ENCODE measurements at regions not wholly inside any gene's neighbourhood (a gene's known extent, or its start where the extent isn't known, plus 50 kb on each side); places are given as distances from the start of the nearest gene placed in this dataset.

DNA sequence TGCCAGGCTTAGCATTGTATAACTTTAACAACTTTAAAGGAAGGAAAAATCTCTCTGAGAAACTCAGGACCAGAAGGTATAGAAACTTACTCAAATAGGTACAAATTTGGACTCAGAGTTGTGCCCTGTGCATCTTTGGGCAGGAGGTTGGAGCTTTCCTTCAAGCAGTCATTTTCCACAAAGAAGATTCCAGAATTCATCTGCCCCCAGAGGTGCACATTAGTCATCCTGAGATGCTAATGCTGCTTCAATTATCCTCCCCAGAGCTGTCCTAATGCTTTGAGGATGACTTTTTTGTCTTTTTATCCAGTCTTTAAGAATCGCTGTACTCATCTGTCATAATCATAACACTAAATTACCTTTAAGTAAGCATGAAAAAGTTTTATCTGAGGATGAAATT, 243.0 kb upstream of the WWC1 start:
- Histone ChIP-seq H3K27ac (ENCODE audit: low read depth in 1 of 2, low read length in 2 of 2) (no peak overlapping the region), H3K4me1 (ENCODE audit: control insufficient read depth in 1 of 2, insufficient read depth in 2 of 2, low read length in 2 of 2) (no peaks in the 10 kb centered on the region), H3K9me3 (ENCODE audit: control insufficient read depth, low read length) (no peaks in the 10 kb centered on the region), H3K4me3 (ENCODE audit: low read length in 2 of 2) (no peak overlapping the region), H3K27me3 (ENCODE audit: control insufficient read depth in 1 of 2, insufficient read depth in 2 of 2, low read length in 1 of 2) (peaks cover 0 to 4% of the 10 kb centered on the region in 2 donors), H3K36me3 (ENCODE audit: control insufficient read depth in 1 of 2, insufficient read depth in 2 of 2, low read length in 1 of 2) (no peaks in the 10 kb centered on the region)
- WGBS, 2 donors = 91 to 94% methylated on average over 1 of the region's 1 CpG
- DNase-seq (no peak), ATAC-seq (ENCODE audit: low FRiP score) (no peak)
- intact Hi-C loops (cut with DNase I) = no loop called here

DNA sequence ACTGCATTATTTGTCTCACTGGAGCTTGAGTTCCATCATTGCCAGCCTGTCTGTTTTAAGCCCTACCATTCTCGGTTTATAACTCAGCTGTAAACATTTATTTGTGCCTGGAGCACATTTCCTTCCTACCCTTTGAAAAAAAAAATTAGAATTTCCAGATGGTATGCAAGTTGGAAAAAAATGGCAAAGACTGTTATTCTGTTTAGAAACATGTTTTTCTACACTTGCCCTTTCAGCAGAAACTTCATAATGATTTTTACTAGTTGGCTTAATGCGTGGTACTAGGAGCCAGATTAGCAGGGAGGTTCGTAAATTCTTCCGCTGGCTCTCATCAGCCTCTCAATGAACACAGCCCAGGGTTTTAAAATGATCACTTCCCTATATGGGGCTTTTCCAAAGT, 238.8 kb upstream of the WWC1 start:
- Histone ChIP-seq H3K4me3 (ENCODE audit: low read length in 2 of 2) (no peak overlapping the region), H3K9me3 (ENCODE audit: control insufficient read depth, low read length) (no peaks in the 10 kb centered on the region), H3K4me1 (ENCODE audit: control insufficient read depth in 1 of 2, insufficient read depth in 2 of 2, low read length in 2 of 2) (no peaks in the 10 kb centered on the region), H3K36me3 (ENCODE audit: control insufficient read depth in 1 of 2, insufficient read depth in 2 of 2, low read length in 1 of 2) (no peaks in the 10 kb centered on the region), H3K27me3 (ENCODE audit: control insufficient read depth in 1 of 2, insufficient read depth in 2 of 2, low read length in 1 of 2) (no peaks in the 10 kb centered on the region), H3K27ac (ENCODE audit: low read depth in 1 of 2, low read length in 2 of 2) (no peak overlapping the region)
- DNase-seq (no peak), ATAC-seq (ENCODE audit: low FRiP score) (no peak)
- intact Hi-C loops (cut with DNase I) = no loop called here
- WGBS, 2 donors = 89 to 93% methylated on average over 4 of the region's 4 CpGs

DNA sequence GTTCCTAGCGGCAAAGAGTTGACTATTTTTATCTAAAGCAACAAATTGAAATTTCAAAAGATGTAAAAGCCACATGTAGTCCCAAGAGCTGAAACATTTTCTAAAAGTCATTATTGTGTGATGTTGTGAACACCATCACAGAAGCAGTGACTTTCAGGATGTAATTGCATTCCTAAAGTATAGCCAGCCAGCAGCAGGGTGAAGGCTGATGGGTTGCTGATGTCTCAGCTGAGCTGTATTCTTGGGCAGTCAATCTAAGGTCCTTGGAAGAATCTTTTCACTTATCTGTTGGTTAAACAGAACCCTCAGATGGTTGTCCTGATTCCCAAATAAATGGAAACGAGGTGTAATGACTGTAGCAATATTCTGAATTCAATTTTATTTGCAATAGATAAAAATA, 237.4 kb upstream of the WWC1 start:
- ATAC-seq (ENCODE audit: low FRiP score) (no peak), DNase-seq (no peak)
- intact Hi-C loops (cut with DNase I) = no loop called here
- Histone ChIP-seq H3K27me3 (ENCODE audit: control insufficient read depth in 1 of 2, insufficient read depth in 2 of 2, low read length in 1 of 2) (no peaks in the 10 kb centered on the region), H3K4me3 (ENCODE audit: low read length in 2 of 2) (no peak overlapping the region), H3K9me3 (ENCODE audit: control insufficient read depth, low read length) (no peaks in the 10 kb centered on the region), H3K4me1 (ENCODE audit: control insufficient read depth in 1 of 2, insufficient read depth in 2 of 2, low read length in 2 of 2) (no peaks in the 10 kb centered on the region), H3K27ac (ENCODE audit: low read depth in 1 of 2, low read length in 2 of 2) (no peak overlapping the region), H3K36me3 (ENCODE audit: control insufficient read depth in 1 of 2, insufficient read depth in 2 of 2, low read length in 1 of 2) (no peaks in the 10 kb centered on the region)
- 76 to 81% methylated on average over 2 of the region's 2 CpGs for WGBS, 2 donors

DNA sequence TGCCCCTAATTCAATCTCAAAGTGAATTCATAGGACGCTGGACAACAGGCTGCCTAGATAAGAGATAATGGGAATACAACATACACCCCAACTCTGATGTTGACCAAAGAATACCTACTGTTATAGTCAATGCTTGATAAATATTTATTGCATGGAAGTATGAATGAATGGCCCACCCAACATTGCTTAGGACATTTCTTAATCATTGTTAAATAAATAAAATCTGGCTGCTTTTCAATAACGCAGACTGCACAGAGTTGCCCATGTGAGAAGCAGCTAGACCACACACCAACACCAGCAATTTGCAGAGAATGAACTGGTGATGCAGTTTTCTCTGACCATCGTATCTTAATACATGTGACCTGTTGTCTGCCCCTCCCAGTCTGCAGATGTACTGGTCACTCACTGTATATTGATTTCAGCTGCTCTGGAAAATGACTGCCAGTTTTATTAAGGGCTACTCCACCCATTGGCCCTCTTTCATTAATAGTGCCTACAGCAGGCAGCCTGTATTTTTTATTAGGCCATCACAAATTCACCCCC, 236.2 kb upstream of the WWC1 start:
- Histone ChIP-seq H3K4me3 (ENCODE audit: low read length in 2 of 2) (no peak overlapping the region), H3K27ac (ENCODE audit: low read depth in 1 of 2, low read length in 2 of 2) (no peak overlapping the region), H3K4me1 (ENCODE audit: control insufficient read depth in 1 of 2, insufficient read depth in 2 of 2, low read length in 2 of 2) (no peaks in the 10 kb centered on the region), H3K27me3 (ENCODE audit: control insufficient read depth in 1 of 2, insufficient read depth in 2 of 2, low read length in 1 of 2) (no peaks in the 10 kb centered on the region), H3K9me3 (ENCODE audit: control insufficient read depth, low read length) (no peaks in the 10 kb centered on the region), H3K36me3 (ENCODE audit: control insufficient read depth in 1 of 2, insufficient read depth in 2 of 2, low read length in 1 of 2) (no peaks in the 10 kb centered on the region)
- ATAC-seq (ENCODE audit: low FRiP score) = no peak
- no peak for DNase-seq
- intact Hi-C loops (cut with DNase I) = no loop called here
- 86 to 93% methylated on average over 3 of the region's 3 CpGs for WGBS, 2 donors

DNA sequence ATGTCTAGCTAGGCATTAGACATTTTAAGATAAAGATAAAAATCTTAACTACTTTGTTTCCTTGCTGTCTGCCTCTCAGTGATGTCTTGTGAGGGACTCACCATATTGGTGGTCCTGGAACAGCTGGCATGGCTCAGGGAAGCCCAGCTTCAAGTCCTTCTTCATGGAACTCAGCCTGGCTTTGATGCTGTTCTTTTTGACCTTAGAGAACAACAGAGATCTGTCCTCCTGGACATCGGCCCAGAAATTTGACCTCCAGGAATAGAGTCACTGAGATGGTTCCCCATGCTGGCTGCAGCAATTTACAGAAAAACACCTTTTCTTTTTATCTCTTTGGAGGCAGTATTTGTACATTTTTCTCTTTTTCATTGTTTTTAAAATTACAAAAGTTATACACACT, 235.5 kb upstream of the WWC1 start:
- no peaks in the 10 kb centered on the region for H3K27me3 ChIP-seq (ENCODE audit: control insufficient read depth in 1 of 2, insufficient read depth in 2 of 2, low read length in 1 of 2)
- no peak overlapping the region for H3K4me3 ChIP-seq (ENCODE audit: low read length in 2 of 2)
- no peak for ATAC-seq (ENCODE audit: low FRiP score)
- WGBS, 2 donors = 74 to 77% methylated on average over 1 of the region's 1 CpG
- no peaks in the 10 kb centered on the region for H3K4me1 ChIP-seq (ENCODE audit: control insufficient read depth in 1 of 2, insufficient read depth in 2 of 2, low read length in 2 of 2)
- intact Hi-C loops (cut with DNase I) = no loop called here
- no peaks in the 10 kb centered on the region for H3K9me3 ChIP-seq (ENCODE audit: control insufficient read depth, low read length)
- no peak overlapping the region for H3K27ac ChIP-seq (ENCODE audit: low read depth in 1 of 2, low read length in 2 of 2)
- no peaks in the 10 kb centered on the region for H3K36me3 ChIP-seq (ENCODE audit: control insufficient read depth in 1 of 2, insufficient read depth in 2 of 2, low read length in 1 of 2)
- no peak for DNase-seq

DNA sequence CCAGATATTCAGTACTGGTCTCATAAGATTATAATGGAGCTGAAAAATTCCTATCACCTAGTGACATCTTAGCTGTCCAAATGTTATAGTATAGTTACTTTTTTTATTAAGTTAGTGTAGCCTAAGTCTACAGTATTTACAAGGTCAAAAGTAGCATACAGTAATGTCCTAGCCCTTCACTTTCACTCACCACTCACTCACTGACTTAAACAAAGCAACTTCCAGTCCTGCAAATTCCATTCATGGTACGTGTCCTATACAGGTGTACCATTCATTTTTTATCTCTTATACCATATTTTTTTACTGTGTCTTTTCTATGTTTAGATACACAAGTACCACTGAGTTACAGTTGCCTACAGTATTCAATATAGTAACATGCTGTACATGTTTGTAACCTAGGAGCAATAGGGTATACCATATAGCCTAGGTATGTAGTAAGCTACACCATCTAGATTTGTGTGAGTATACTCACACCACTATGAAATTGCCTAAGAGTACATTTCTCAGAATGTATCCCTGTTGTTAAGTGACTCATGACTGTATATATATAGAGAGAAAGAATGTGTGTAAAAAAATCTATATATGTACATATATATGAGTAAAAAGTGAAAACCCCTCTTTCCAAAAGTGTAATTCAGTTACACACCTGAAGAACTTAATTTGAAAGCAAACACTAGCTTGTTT, 234.8 kb upstream of the WWC1 start:
- 91 to 100% methylated on average over 1 of the region's 1 CpG for WGBS, 2 donors
- ATAC-seq (ENCODE audit: low FRiP score) = no peak
- H3K36me3 ChIP-seq (ENCODE audit: control insufficient read depth in 1 of 2, insufficient read depth in 2 of 2, low read length in 1 of 2) = no peaks in the 10 kb centered on the region
- H3K27me3 ChIP-seq (ENCODE audit: control insufficient read depth in 1 of 2, insufficient read depth in 2 of 2, low read length in 1 of 2) = no peaks in the 10 kb centered on the region
- no peak overlapping the region for H3K27ac ChIP-seq (ENCODE audit: low read depth in 1 of 2, low read length in 2 of 2)
- no peak for DNase-seq
- no peak overlapping the region for H3K4me3 ChIP-seq (ENCODE audit: low read length in 2 of 2)
- H3K9me3 ChIP-seq (ENCODE audit: control insufficient read depth, low read length) = no peaks in the 10 kb centered on the region
- intact Hi-C loops (cut with DNase I) = no loop called here
- H3K4me1 ChIP-seq (ENCODE audit: control insufficient read depth in 1 of 2, insufficient read depth in 2 of 2, low read length in 2 of 2) = no peaks in the 10 kb centered on the region

DNA sequence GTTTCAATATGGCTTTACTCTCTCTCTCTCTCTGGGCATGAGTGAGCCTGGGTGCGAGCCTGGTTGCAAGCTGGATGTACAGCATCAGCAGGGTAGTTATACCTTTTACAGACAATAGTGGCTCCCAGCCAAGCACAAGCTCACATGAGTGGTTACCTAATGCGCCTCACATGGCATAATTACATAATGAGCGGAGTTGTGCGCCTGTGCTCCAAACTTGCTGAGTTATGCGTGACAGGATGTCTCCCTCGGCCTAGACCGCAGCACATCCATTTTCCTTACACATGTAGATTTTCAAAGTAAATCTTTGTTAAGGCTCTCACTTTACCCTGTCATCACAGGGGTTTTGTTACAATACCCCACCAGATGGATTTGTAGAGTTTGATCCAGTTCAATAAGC, 233.5 kb upstream of the WWC1 start:
- no peaks in the 10 kb centered on the region for H3K27me3 ChIP-seq (ENCODE audit: control insufficient read depth in 1 of 2, insufficient read depth in 2 of 2, low read length in 1 of 2)
- no peak for ATAC-seq (ENCODE audit: low FRiP score)
- no peaks in the 10 kb centered on the region for H3K4me1 ChIP-seq (ENCODE audit: control insufficient read depth in 1 of 2, insufficient read depth in 2 of 2, low read length in 2 of 2)
- no peaks in the 10 kb centered on the region for H3K36me3 ChIP-seq (ENCODE audit: control insufficient read depth in 1 of 2, insufficient read depth in 2 of 2, low read length in 1 of 2)
- WGBS, 2 donors = 70 to 93% methylated on average over 7 of the region's 7 CpGs
- H3K9me3 ChIP-seq (ENCODE audit: control insufficient read depth, low read length) = no peaks in the 10 kb centered on the region
- H3K4me3 ChIP-seq (ENCODE audit: low read length in 2 of 2) = no peak overlapping the region
- intact Hi-C loops (cut with DNase I) = no loop called here
- no peak overlapping the region for H3K27ac ChIP-seq (ENCODE audit: low read depth in 1 of 2, low read length in 2 of 2)
- DNase-seq = no peak

DNA sequence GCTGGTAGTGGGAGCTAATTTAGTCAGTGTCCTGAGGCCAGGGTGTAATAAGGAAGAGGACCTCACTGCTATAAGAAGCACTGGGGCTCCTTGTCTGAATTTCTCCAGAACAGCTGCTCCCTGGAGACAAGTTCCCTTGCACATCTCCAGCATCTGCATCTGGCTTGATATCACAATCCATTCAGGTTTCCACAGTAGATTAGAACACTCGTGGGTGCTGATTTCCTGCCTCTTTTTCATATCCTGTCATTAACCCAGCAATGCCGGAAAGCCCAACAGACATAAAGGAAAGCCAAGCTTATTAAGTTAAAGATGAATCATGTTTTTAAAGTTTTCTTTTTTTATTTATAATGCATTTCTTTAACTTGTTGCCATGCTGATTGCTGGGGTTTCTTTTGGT, 232.3 kb upstream of the WWC1 start:
- Histone ChIP-seq H3K4me3 (ENCODE audit: low read length in 2 of 2) (no peak overlapping the region), H3K36me3 (ENCODE audit: control insufficient read depth in 1 of 2, insufficient read depth in 2 of 2, low read length in 1 of 2) (no peaks in the 10 kb centered on the region), H3K27me3 (ENCODE audit: control insufficient read depth in 1 of 2, insufficient read depth in 2 of 2, low read length in 1 of 2) (no peaks in the 10 kb centered on the region), H3K9me3 (ENCODE audit: control insufficient read depth, low read length) (no peaks in the 10 kb centered on the region), H3K4me1 (ENCODE audit: control insufficient read depth in 1 of 2, insufficient read depth in 2 of 2, low read length in 2 of 2) (no peaks in the 10 kb centered on the region), H3K27ac (ENCODE audit: low read depth in 1 of 2, low read length in 2 of 2) (no peak overlapping the region)
- no peak for DNase-seq
- 54 to 56% methylated on average over 2 of the region's 2 CpGs for WGBS, 2 donors
- intact Hi-C loops (cut with DNase I) = no loop called here
- ATAC-seq (ENCODE audit: low FRiP score) = no peak

DNA sequence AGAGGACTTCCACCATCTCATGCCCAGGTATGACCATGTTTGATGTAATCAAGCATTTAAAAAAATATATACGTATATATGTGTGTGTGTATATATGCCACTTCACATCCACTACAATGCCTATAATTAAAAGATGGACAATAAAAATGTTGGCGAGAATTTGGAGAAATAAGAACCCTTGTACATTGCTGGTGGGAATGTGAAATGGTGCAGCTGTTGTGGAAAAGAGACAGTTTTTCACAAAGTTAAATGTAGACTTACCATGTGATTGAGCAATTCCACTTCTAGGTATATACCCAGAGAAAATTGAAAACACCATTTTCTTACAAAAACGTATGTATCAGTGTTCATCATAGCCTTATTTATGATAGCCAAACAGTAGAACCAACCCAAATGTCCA, 229.2 kb upstream of the WWC1 start:
- intact Hi-C loops (cut with DNase I) = no loop called here
- H3K9me3 ChIP-seq (ENCODE audit: control insufficient read depth, low read length) = no peaks in the 10 kb centered on the region
- peaks cover 0 to 2% of the 10 kb centered on the region in 2 donors for H3K27me3 ChIP-seq (ENCODE audit: control insufficient read depth in 1 of 2, insufficient read depth in 2 of 2, low read length in 1 of 2)
- H3K4me3 ChIP-seq (ENCODE audit: low read length in 2 of 2) = no peak overlapping the region
- no peak for DNase-seq
- H3K27ac ChIP-seq (ENCODE audit: low read depth in 1 of 2, low read length in 2 of 2) = no peak overlapping the region
- H3K4me1 ChIP-seq (ENCODE audit: control insufficient read depth in 1 of 2, insufficient read depth in 2 of 2, low read length in 2 of 2) = no peaks in the 10 kb centered on the region
- ATAC-seq (ENCODE audit: low FRiP score) = no peak
- no peaks in the 10 kb centered on the region for H3K36me3 ChIP-seq (ENCODE audit: control insufficient read depth in 1 of 2, insufficient read depth in 2 of 2, low read length in 1 of 2)
- 87 to 88% methylated on average over 3 of the region's 3 CpGs for WGBS, 2 donors

All from aorta (tissue), 5 donors.